SK-N-SH (cell line): ENCODE measurements at regions not wholly inside any gene's neighbourhood (a gene's known extent, or its start where the extent isn't known, plus 50 kb on each side); places are given as distances from the start of the nearest gene placed in this dataset.

Source experiments
- CTCF ChIA-PET: fragments of 300-600, 350-600 bp; formaldehyde crosslinking; extraction: SDS; loops from one replicate; lab custom pipeline; 2021; lab: Yijun Ruan, JAX
- POLR2A ChIA-PET: fragments of 350-600 bp; sonication (Branson Sonifier 250); formaldehyde crosslinking; extraction: SDS; loops from one replicate; lab custom pipeline; 2020; ENCODE audit warnings: antibody characterized with exemption, inconsistent platforms; lab: Yijun Ruan, JAX
- DNase-seq: peaks from one replicate; pipeline ENCODE4 v3.0.0; 2012
- H2AFZ ChIP-seq: fragments of 200-600 bp; sonication (generic); 2 replicates; pipeline ENCODE4 v1.8.1; 2016; ENCODE audit warnings: antibody characterized with exemption, mild to moderate bottlenecking, low read depth
- H3F3A ChIP-seq: fragments of 200-600 bp; sonication (generic); replicated peaks from 2 replicates; pipeline ENCODE3; 2016; ENCODE audit warnings: antibody characterized with exemption, mild to moderate bottlenecking; ENCODE audit not compliant: insufficient read depth
- H3K27ac ChIP-seq, 2 experiments: fragments of 200-500 bp in 1 of 2; fragments of 200-600 bp in 1 of 2; sonication (Bioruptor generic) in 1 of 2; sonication (generic), shearing (Covaris generic) in 1 of 2; 2 replicates each; pipeline versions ENCODE4 v1.5.1 to v1.6.1; 2014 to 2016; ENCODE audit warnings: low read depth in 2 of 2, inconsistent platforms in 1 of 2, low read length in 1 of 2, mild to moderate bottlenecking in 1 of 2, mixed read lengths in 1 of 2
- H3K27me3 ChIP-seq: fragments of 200-600 bp; sonication (generic), shearing (Covaris generic); 2 replicates; pipeline ENCODE4 v1.6.1; 2016; ENCODE audit warnings: mixed run types; ENCODE audit not compliant: insufficient read depth
- H3K36me3 ChIP-seq, 2 experiments: fragments of 200-500 bp in 1 of 2; fragments of 200-600 bp in 1 of 2; sonication (Bioruptor generic) in 1 of 2; sonication (generic) in 1 of 2; replicated peaks in 1 of 2; 2 replicates each; pipeline versions ENCODE3 to v1.5.1; 2014 to 2016; ENCODE audit warnings: low read length in 1 of 2, mild to moderate bottlenecking in 1 of 2; ENCODE audit not compliant: insufficient read depth in 2 of 2, control insufficient read depth in 1 of 2
- H3K4me1 ChIP-seq, 2 experiments: fragments of 200-500 bp in 1 of 2; fragments of 200-600 bp in 1 of 2; sonication (Bioruptor generic) in 1 of 2; sonication (generic), shearing (Covaris generic) in 1 of 2; 2 replicates each; pipeline versions ENCODE4 v1.5.1 to v1.6.1; 2014 to 2016; ENCODE audit warnings: low read depth in 1 of 2, low read length in 1 of 2, mixed run types in 1 of 2; ENCODE audit not compliant: insufficient read depth in 2 of 2, control insufficient read depth in 1 of 2
- H3K4me2 ChIP-seq: fragments of 200-600 bp; sonication (generic), shearing (Covaris generic); 2 replicates; pipeline ENCODE4 v1.6.1; 2017; ENCODE audit warnings: mixed run types
- H3K4me3 ChIP-seq, 2 experiments: fragments of 200-500 bp in 1 of 2; fragments of 200-600 bp in 1 of 2; sonication (Bioruptor generic) in 1 of 2; sonication (generic), shearing (Covaris generic) in 1 of 2; 2 replicates each; pipeline versions ENCODE4 v1.5.1 to v1.8.1; 2014 to 2016; ENCODE audit warnings: low read depth in 2 of 2, inconsistent platforms in 1 of 2, low read length in 1 of 2, mild to moderate bottlenecking in 1 of 2, mixed read lengths in 1 of 2, moderate library complexity in 1 of 2
- H3K79me2 ChIP-seq: fragments of 200-600 bp; sonication (generic); 2 replicates; pipeline ENCODE4 v1.8.1; 2017; ENCODE audit warnings: mild to moderate bottlenecking; ENCODE audit not compliant: insufficient read depth
- H3K9ac ChIP-seq: fragments of 200-600 bp; sonication (generic); 2 replicates; pipeline ENCODE4 v1.6.1; 2017; ENCODE audit warnings: mixed run types
- H3K9me2 ChIP-seq: fragments of 200-600 bp; sonication (generic); 2 replicates; pipeline ENCODE4 v1.6.1; 2017; ENCODE audit warnings: mixed run types
- H3K9me3 ChIP-seq: fragments of 200-600 bp; sonication (generic); 2 replicates; pipeline ENCODE4 v1.6.1; 2017; ENCODE audit warnings: mixed run types, mild to moderate bottlenecking, moderate library complexity
- H4K20me1 ChIP-seq: fragments of 200-600 bp; sonication (generic); 2 replicates; pipeline ENCODE4 v1.6.1; 2017; ENCODE audit warnings: mild to moderate bottlenecking, mixed run types; ENCODE audit not compliant: insufficient read depth
- CHD2 ChIP-seq: fragments of 150-350 bp; IDR thresholded peaks from 2 replicates; pipeline ENCODE4 v1.6.1; 2018; ENCODE audit warnings: low read length; ENCODE audit not compliant: partially characterized antibody
- ELF1 ChIP-seq: IDR thresholded peaks from 2 replicates; pipeline ENCODE4 v1.4.0; 2012
- EP300 ChIP-seq, 2 experiments: IDR thresholded peaks; 2 replicates each; pipeline versions ENCODE4 v1.4.0 to v1.6.1; 2012; ENCODE audit warnings: borderline replicate concordance in 1 of 2, low read depth in 1 of 2, low read length in 1 of 2
- FOSL2 ChIP-seq: IDR thresholded peaks from 2 replicates; pipeline ENCODE4 v1.4.0; 2012; ENCODE audit warnings: low read depth, mild to moderate bottlenecking, moderate library complexity, borderline replicate concordance
- JUND ChIP-seq: IDR thresholded peaks from 2 replicates; pipeline ENCODE4 v1.4.0; 2012
- MXI1 ChIP-seq: IDR thresholded peaks from 2 replicates; pipeline ENCODE4 v1.6.1; 2012; ENCODE audit warnings: mild to moderate bottlenecking, low read depth, low read length, improper control_type of control experiment
- RAD21 ChIP-seq: IDR thresholded peaks from 2 replicates; pipeline ENCODE4 v1.6.1; 2012; ENCODE audit warnings: mild to moderate bottlenecking, low read length
- RCOR1 ChIP-seq: fragments of 150-350 bp; IDR thresholded peaks from 2 replicates; pipeline ENCODE4 v1.6.1; 2017; ENCODE audit warnings: antibody characterized with exemption, low read length
- SIN3A ChIP-seq: IDR thresholded peaks from 2 replicates; pipeline ENCODE4 v1.6.1; 2012; ENCODE audit warnings: low read depth, mild to moderate bottlenecking, low read length, moderate library complexity, borderline replicate concordance
- SMC3 ChIP-seq: IDR thresholded peaks from 2 replicates; pipeline ENCODE4 v1.6.1; 2012; ENCODE audit warnings: low read depth, low read length, improper control_type of control experiment
- TCF12 ChIP-seq: IDR thresholded peaks from 2 replicates; pipeline ENCODE4 v1.4.0; 2012
- ZBTB33 ChIP-seq: IDR thresholded peaks from 2 replicates; pipeline ENCODE4 v1.4.0; 2012; ENCODE audit warnings: low read depth, borderline replicate concordance
- WGBS: methylation state at CpG from one replicate; pipeline ENCODE4 v1.1.6; 2017; ENCODE audit warnings: low lambda C conversion rate; 5-methylcytosine and 5-hydroxymethylcytosine counted together
- small RNA-seq, 7 experiments: library from RNA; depleted of rRNA; stranded (forward); fragments of <200 nt; gene quantifications; one replicate each; pipeline ENCODE3, GENCODE V24; 2012
- TF ChIP-seq, protein P1 (sequence below): fragments of 200-600 bp; sonication (generic); IDR thresholded peaks from 2 replicates; pipeline ENCODE4 v1.6.1; 2017; ENCODE audit warnings: antibody characterized with exemption, mild to moderate bottlenecking, moderate library complexity
- TF ChIP-seq, protein P2 (sequence below): IDR thresholded peaks from 2 replicates; pipeline ENCODE4 v1.4.0; 2012; ENCODE audit warnings: low read depth, borderline replicate concordance

- TF ChIP-seq, protein P1, sequence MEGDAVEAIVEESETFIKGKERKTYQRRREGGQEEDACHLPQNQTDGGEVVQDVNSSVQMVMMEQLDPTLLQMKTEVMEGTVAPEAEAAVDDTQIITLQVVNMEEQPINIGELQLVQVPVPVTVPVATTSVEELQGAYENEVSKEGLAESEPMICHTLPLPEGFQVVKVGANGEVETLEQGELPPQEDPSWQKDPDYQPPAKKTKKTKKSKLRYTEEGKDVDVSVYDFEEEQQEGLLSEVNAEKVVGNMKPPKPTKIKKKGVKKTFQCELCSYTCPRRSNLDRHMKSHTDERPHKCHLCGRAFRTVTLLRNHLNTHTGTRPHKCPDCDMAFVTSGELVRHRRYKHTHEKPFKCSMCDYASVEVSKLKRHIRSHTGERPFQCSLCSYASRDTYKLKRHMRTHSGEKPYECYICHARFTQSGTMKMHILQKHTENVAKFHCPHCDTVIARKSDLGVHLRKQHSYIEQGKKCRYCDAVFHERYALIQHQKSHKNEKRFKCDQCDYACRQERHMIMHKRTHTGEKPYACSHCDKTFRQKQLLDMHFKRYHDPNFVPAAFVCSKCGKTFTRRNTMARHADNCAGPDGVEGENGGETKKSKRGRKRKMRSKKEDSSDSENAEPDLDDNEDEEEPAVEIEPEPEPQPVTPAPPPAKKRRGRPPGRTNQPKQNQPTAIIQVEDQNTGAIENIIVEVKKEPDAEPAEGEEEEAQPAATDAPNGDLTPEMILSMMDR: no peak
- no peak for TF ChIP-seq SMC3
- TF ChIP-seq, all 33 proteins: peak for 0
Measured at GRCh38 chrX:117301086-117301485, 815.5 kb downstream of the KLHL13 start (continued).

DNA sequence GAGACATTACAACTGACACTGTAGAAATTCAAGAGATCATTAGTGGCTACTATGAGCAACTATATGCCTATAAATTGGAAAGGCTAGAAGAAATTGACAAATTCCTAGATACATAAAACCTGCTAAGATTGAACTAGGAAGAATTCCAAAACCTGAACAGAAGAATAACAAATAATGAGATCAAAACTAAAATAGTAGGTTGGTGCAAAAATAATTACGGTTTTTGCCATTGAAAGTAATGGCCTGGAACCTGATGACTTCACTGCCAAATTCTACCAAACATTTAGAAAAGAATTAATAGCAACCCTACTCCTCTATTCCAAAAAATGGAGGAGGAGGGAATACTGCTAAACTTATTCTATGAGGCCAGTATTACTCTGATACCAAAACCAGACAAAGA is 824.9 kb downstream of the KLHL13 start:
- Histone ChIP-seq H3K79me2 (no peaks in the 10 kb centered on the region), H3K36me3 (no peaks in the 10 kb centered on the region), H3K9me2 (no peaks in the 10 kb centered on the region), H3F3A (no peaks in the 10 kb centered on the region), H3K4me3 (no peak overlapping the region), H3K27me3 (no peaks in the 10 kb centered on the region), H4K20me1 (no peaks in the 10 kb centered on the region), H3K9me3 (no peaks in the 10 kb centered on the region), H3K4me2 (no peak overlapping the region), H3K27ac (no peak overlapping the region), H3K9ac (no peak overlapping the region), H2AFZ (no peak overlapping the region), H3K4me1 (no peaks in the 10 kb centered on the region)
- no peak for TF ChIP-seq RCOR1
- ChIA-PET CTCF (no interaction called here), POLR2A (no interaction called here)
- no peak for DNase-seq
- WGBS: 0% methylated on average over 1 of the region's 1 CpG

DNA sequence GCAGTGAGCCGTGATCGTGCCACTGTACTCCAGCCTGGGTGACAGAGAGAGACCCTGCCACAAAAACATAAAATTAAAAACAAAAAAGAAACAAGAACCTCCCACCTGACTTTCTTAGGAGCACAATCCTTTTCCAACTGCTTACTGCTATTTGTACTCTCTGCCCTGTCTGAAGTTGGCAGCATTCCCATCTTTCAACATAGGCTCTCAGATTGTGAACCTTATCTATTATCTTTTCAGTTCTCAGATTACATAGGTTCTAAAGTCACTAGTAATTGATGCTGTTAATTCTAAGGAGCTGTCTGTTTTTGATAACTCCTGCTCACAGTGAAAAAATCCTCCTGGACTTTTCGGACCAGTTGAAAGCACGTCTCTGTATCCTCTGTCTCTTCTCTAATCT is 812.2 kb upstream of the CT83 start:
- Histone ChIP-seq H2AFZ (no peak overlapping the region), H3K27me3 (no peaks in the 10 kb centered on the region), H3K4me2 (no peak overlapping the region), H3K4me3 (no peak overlapping the region), H4K20me1 (no peaks in the 10 kb centered on the region), H3K4me1 (no peaks in the 10 kb centered on the region), H3K9ac (no peak overlapping the region), H3K36me3 (no peaks in the 10 kb centered on the region), H3K9me2 (no peaks in the 10 kb centered on the region), H3K79me2 (no peaks in the 10 kb centered on the region), H3K9me3 (no peaks in the 10 kb centered on the region), H3F3A (no peaks in the 10 kb centered on the region), H3K27ac (no peak overlapping the region)
- TF ChIP-seq RAD21 (no peak), MXI1 (no peak), TCF12 (no peak), ZBTB33 (no peak), CHD2 (no peak), RCOR1 (no peak), JUND (no peak), FOSL2 (no peak), EP300 (IDR thresholded peaks at IDR 0.05; ENCODE audit: borderline replicate concordance in 1 of 2, low read depth in 1 of 2, low read length in 1 of 2) (no peak), ELF1 (no peak), SIN3A (no peak)
- TF ChIP-seq, protein P2, sequence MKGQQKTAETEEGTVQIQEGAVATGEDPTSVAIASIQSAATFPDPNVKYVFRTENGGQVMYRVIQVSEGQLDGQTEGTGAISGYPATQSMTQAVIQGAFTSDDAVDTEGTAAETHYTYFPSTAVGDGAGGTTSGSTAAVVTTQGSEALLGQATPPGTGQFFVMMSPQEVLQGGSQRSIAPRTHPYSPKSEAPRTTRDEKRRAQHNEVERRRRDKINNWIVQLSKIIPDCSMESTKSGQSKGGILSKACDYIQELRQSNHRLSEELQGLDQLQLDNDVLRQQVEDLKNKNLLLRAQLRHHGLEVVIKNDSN: no peak
- WGBS: 3% methylated on average over 4 of the region's 4 CpGs
- CTCF ChIA-PET: no interaction called here
- no peak for DNase-seq
- POLR2A ChIA-PET: no interaction called here

Small RNA genes lying in the stretch of these regions (small RNA-seq; reads per million reads assigned to genes)
- gene AC005002.2: 0 reads per million in 7 experiments
